H9 (cell line): ENCODE measurements at regions not wholly inside any gene's neighbourhood (a gene's known extent, or its start where the extent isn't known, plus 50 kb on each side); places are given as distances from the start of the nearest gene placed in this dataset.

Experiments used
- DNase-seq: peaks from one replicate; pipeline ENCODE4 v3.0.0-alpha.2; 2017
- H2AFZ ChIP-seq: one replicate; pipeline ENCODE4 v1.6.1; 2013; ENCODE audit warnings: mild to moderate bottlenecking, low read length, control low read depth, moderate library complexity
- H2AK5ac ChIP-seq: 2 replicates; pipeline ENCODE4 v1.6.1; 2013; ENCODE audit warnings: low read length, control low read depth, mixed read lengths; ENCODE audit not compliant: insufficient read length
- H2BK120ac ChIP-seq: one replicate; pipeline ENCODE4 v1.6.1; 2013; ENCODE audit warnings: low read depth, mild to moderate bottlenecking, low read length, control low read depth, inconsistent platforms; ENCODE audit not compliant: poor library complexity, severe bottlenecking
- H2BK12ac ChIP-seq: 2 replicates; pipeline ENCODE4 v1.6.1; 2013; ENCODE audit warnings: low read length, control low read depth, mixed read lengths, low read depth; ENCODE audit not compliant: insufficient read length
- H2BK15ac ChIP-seq: 2 replicates; pipeline ENCODE4 v1.6.1; 2013; ENCODE audit warnings: low read depth, low read length, control low read depth
- H2BK20ac ChIP-seq: one replicate; pipeline ENCODE4 v1.6.1; 2013; ENCODE audit warnings: low read depth, mild to moderate bottlenecking, low read length, control low read depth, inconsistent platforms; ENCODE audit not compliant: poor library complexity, severe bottlenecking
- H2BK5ac ChIP-seq: 2 replicates; pipeline ENCODE4 v1.6.1; 2013; ENCODE audit warnings: low read length, control low read depth, mixed read lengths; ENCODE audit not compliant: insufficient read length
- H3K14ac ChIP-seq: 2 replicates; pipeline ENCODE4 v1.6.1; 2013; ENCODE audit warnings: low read length, control low read depth; ENCODE audit not compliant: insufficient read depth
- H3K18ac ChIP-seq: 2 replicates; pipeline ENCODE4 v1.6.1; 2013; ENCODE audit warnings: low read depth, mild to moderate bottlenecking, mixed read lengths, low read length, control low read depth; ENCODE audit not compliant: insufficient read length
- H3K23ac ChIP-seq: 2 replicates; pipeline ENCODE4 v1.6.1; 2013; ENCODE audit warnings: low read length, control low read depth, mixed read lengths, low read depth; ENCODE audit not compliant: insufficient read length
- H3K23me2 ChIP-seq: 2 replicates; pipeline ENCODE4 v1.6.1; 2013; ENCODE audit warnings: low read depth, mild to moderate bottlenecking, mixed read lengths, low read length, control low read depth; ENCODE audit not compliant: insufficient read length, poor library complexity, severe bottlenecking
- H3K27ac ChIP-seq: 2 replicates; pipeline ENCODE4 v1.5.1; 2013; ENCODE audit warnings: low read length, control low read depth, mixed read lengths, low read depth; ENCODE audit not compliant: insufficient read length
- H3K27me3 ChIP-seq: 2 replicates; pipeline ENCODE4 v1.6.1; 2013; ENCODE audit warnings: low read length, control low read depth, inconsistent platforms; ENCODE audit not compliant: insufficient read depth
- H3K4ac ChIP-seq: 2 replicates; pipeline ENCODE4 v1.6.1; 2013; ENCODE audit warnings: low read depth, mild to moderate bottlenecking, control low read depth, inconsistent platforms, low read length, moderate library complexity
- H3K4me1 ChIP-seq: 2 replicates; pipeline ENCODE4 v1.6.1; 2013; ENCODE audit warnings: low read length, control low read depth, inconsistent platforms; ENCODE audit not compliant: insufficient read depth
- H3K4me2 ChIP-seq: 2 replicates; pipeline ENCODE4 v1.6.1; 2013; ENCODE audit warnings: low read length, control low read depth, mixed read lengths; ENCODE audit not compliant: insufficient read length, insufficient read depth
- H3K56ac ChIP-seq: 2 replicates; pipeline ENCODE4 v1.6.1; 2013; ENCODE audit warnings: low read depth, mild to moderate bottlenecking, mixed read lengths, low read length, control low read depth; ENCODE audit not compliant: insufficient read length
- H3K79me1 ChIP-seq: 2 replicates; pipeline ENCODE4 v1.6.1; 2013; ENCODE audit warnings: low read depth, mild to moderate bottlenecking, moderate library complexity, low read length, control low read depth, inconsistent platforms; ENCODE audit not compliant: insufficient read depth, poor library complexity, severe bottlenecking
- H3K79me2 ChIP-seq: 2 replicates; pipeline ENCODE4 v1.6.1; 2013; ENCODE audit warnings: low read length, control low read depth, inconsistent platforms; ENCODE audit not compliant: insufficient read depth
- H3K9ac ChIP-seq: 2 replicates; pipeline ENCODE4 v1.6.1; 2013; ENCODE audit warnings: low read length, control low read depth, mixed read lengths; ENCODE audit not compliant: insufficient read length; ENCODE audit errors: extremely low read depth
- H3K9me3 ChIP-seq: one replicate; pipeline ENCODE4 v1.6.1; 2013; ENCODE audit warnings: low read depth, low read length, inconsistent platforms; ENCODE audit not compliant: control insufficient read depth
- H3T11ph ChIP-seq: one replicate; pipeline ENCODE4 v1.6.1; 2013; ENCODE audit warnings: mild to moderate bottlenecking, low read length, control low read depth, inconsistent platforms
- H4K20me1 ChIP-seq: one replicate; pipeline ENCODE4 v1.6.1; 2013; ENCODE audit not compliant: control insufficient read depth, insufficient read length, insufficient read depth
- H4K5ac ChIP-seq: 2 replicates; pipeline ENCODE4 v1.6.1; 2013; ENCODE audit warnings: low read depth, mild to moderate bottlenecking, mixed read lengths, low read length, control low read depth; ENCODE audit not compliant: insufficient read length
- H4K8ac ChIP-seq: replicated peaks from 2 replicates; pipeline ENCODE4 v1.6.1; 2013; ENCODE audit warnings: low read length, control low read depth, mixed read lengths, low read depth; ENCODE audit not compliant: insufficient read length
- H4K91ac ChIP-seq: 2 replicates; pipeline ENCODE4 v1.6.1; 2013; ENCODE audit warnings: low read depth, mild to moderate bottlenecking, moderate library complexity, mixed read lengths, low read length, control low read depth; ENCODE audit not compliant: insufficient read length
- H3K27ac Mint-ChIP-seq, 3 experiments: 2 replicates in 2 of 3; 3 replicates in 1 of 3; pipeline ENCODE4 v1.8.0; 2020 to 2021; ENCODE audit warnings: mixed read lengths in 3 of 3, mild to moderate bottlenecking in 1 of 3, moderate library complexity in 1 of 3
- H3K27me3 Mint-ChIP-seq: 2 replicates; pipeline ENCODE4 v1.8.0; 2021; ENCODE audit warnings: low read depth, mild to moderate bottlenecking, moderate library complexity, mixed read lengths
- H3K36me3 Mint-ChIP-seq, 3 experiments: 2 replicates in 2 of 3; 3 replicates in 1 of 3; pipeline ENCODE4 v1.8.0; 2020 to 2021; ENCODE audit warnings: low read depth in 3 of 3, mixed read lengths in 3 of 3; ENCODE audit not compliant: insufficient read depth in 1 of 3
- H3K4me1 Mint-ChIP-seq, 2 experiments: 2 replicates each; pipeline ENCODE4 v1.8.0; 2020; ENCODE audit warnings: mixed read lengths in 2 of 2
- H3K4me3 Mint-ChIP-seq, 2 experiments: 2 replicates in 1 of 2; 3 replicates in 1 of 2; pipeline ENCODE4 v1.8.0; 2020 to 2021; ENCODE audit warnings: mild to moderate bottlenecking in 2 of 2, mixed read lengths in 2 of 2, moderate library complexity in 1 of 2
- H3K9me3 Mint-ChIP-seq, 2 experiments: 2 replicates in 1 of 2; 3 replicates in 1 of 2; pipeline ENCODE4 v1.8.0; 2020; ENCODE audit warnings: mild to moderate bottlenecking in 2 of 2, mixed read lengths in 2 of 2, moderate library complexity in 1 of 2
- CTCF ChIP-seq: fragments of 200-600 bp; sonication (generic); conservative IDR thresholded peaks from 3 replicates; pipeline ENCODE4 v1.8.0; 2021; ENCODE audit warnings: antibody characterized with exemption, mild to moderate bottlenecking
- WGBS: extraction: QIAGEN DNeasy Blood & Tissue Kit; methylation state at CpG from one replicate; pipeline ENCODE4 v1.1.7; 2013; ENCODE audit warnings: missing lambda C conversion rate, low lambda C conversion rate, mixed read lengths; ENCODE audit not compliant: insufficient read length; ENCODE audit errors: extremely low coverage; 5-methylcytosine and 5-hydroxymethylcytosine counted together

- no peak overlapping the region for H3K18ac ChIP-seq
- H3K9ac ChIP-seq = no peak overlapping the region
- H3K4me1 ChIP-seq = no peaks in the 10 kb centered on the region; the same call in 1 of the 2 replicates
- H4K8ac ChIP-seq = no peak overlapping the region
- no peak overlapping the region for H4K91ac ChIP-seq
- H3K36me3 Mint-ChIP-seq = peaks cover 0 to 12% (median 9%) of the 10 kb centered on the region in 3 experiments; a peak in 6 of 7 replicates
- no peak overlapping the region for H3K14ac ChIP-seq
- no peak overlapping the region for H4K5ac ChIP-seq
- H3K27ac Mint-ChIP-seq = peak overlapping the region in 2 of 3 experiments; percentile 15 to 71; a peak in 2 of 7 replicates
- H2AK5ac ChIP-seq = no peak overlapping the region
- TF ChIP-seq CTCF = no peak
- H3K79me1 ChIP-seq = no peaks in the 10 kb centered on the region
- H2BK12ac ChIP-seq = no peak overlapping the region
- H2BK120ac ChIP-seq = no peak overlapping the region
- no peaks in the 10 kb centered on the region for H4K20me1 ChIP-seq
- H3K27ac ChIP-seq = no peak overlapping the region
- no peak overlapping the region for H3K23ac ChIP-seq
- no peak overlapping the region for H3K56ac ChIP-seq
- no peak overlapping the region for H3K4ac ChIP-seq
- H2AFZ ChIP-seq = no peak overlapping the region
- no peaks in the 10 kb centered on the region for H3K23me2 ChIP-seq
- H3K27me3 ChIP-seq = no peaks in the 10 kb centered on the region
- no peak for DNase-seq
- no peak overlapping the region for H3T11ph ChIP-seq
- H2BK15ac ChIP-seq = no peak overlapping the region
- no peak overlapping the region for H3K4me3 Mint-ChIP-seq
- no peak overlapping the region for H3K4me2 ChIP-seq
- no CpG with 5 or more reads among the region's 7 CpGs for WGBS
- H3K4me1 Mint-ChIP-seq = peaks cover 36 to 42% of the 10 kb centered on the region in 2 experiments
- no peak overlapping the region for H2BK5ac ChIP-seq
- no peaks in the 10 kb centered on the region for H3K9me3 ChIP-seq
- H2BK20ac ChIP-seq = no peak overlapping the region
- H3K27me3 Mint-ChIP-seq = no peaks in the 10 kb centered on the region
- H3K79me2 ChIP-seq = no peaks in the 10 kb centered on the region
- H3K9me3 Mint-ChIP-seq = peaks cover 9 to 10% of the 10 kb centered on the region in 2 experiments; a peak in 4 of 5 replicates
Measured at GRCh38 chr3:153096731-153097131, 65.3 kb upstream of the RAP2B start.
